ENCODE measurements at regions not wholly inside any gene's neighbourhood (a gene's known extent, or its start where the extent isn't known, plus 50 kb on each side); places are given as distances from the start of the nearest gene placed in this dataset.

- TF ChIP-seq POLR2A (IDR thresholded peaks at IDR 0.05) (no peak), CTCF (IDR thresholded peaks at IDR 0.05) (no peak)
Measured at GRCh38 chr6:44051515-44051914, 75.7 kb downstream of the MRPL14 start.

Data from sigmoid colon (tissue), 3 donors.